ENCODE measurements at regions not wholly inside any gene's neighbourhood (a gene's known extent, or its start where the extent isn't known, plus 50 kb on each side); places are given as distances from the start of the nearest gene placed in this dataset.
"Not testable (repeated sequence)": the region's sequence is repeated elsewhere in the genome, so short reads cannot be mapped to it uniquely, and the experiment has no call there.

DNA sequence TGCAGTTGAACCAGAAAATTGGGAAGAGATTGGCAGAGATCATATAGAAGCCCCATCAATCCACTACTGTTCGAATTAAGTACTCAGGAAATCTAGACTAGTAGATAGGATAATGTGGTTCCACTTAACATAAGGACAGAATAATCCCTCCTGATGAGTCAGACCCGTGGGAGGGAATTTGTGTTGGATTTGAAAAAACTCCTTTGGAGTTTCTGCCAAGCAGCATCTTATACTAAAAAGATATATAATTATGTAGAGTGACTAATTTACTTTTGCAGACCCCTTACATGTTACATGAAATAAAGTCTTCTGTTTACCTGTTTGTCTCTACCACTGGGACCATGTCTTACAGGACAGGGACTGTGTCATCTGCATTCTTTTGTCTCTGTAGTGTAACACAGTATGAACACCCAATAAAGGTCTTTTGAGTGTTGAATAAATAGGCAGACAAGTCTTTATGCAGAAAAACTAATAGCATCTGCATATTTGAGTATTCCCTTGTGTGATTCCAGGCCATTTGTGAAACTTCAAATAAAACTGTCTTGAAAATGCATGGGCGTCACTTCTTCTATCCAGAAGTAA, 122.6 kb upstream of the DNAJC10 start:
- ChIA-PET POLR2A (no interaction called here), CTCF (no interaction called here)

DNA sequence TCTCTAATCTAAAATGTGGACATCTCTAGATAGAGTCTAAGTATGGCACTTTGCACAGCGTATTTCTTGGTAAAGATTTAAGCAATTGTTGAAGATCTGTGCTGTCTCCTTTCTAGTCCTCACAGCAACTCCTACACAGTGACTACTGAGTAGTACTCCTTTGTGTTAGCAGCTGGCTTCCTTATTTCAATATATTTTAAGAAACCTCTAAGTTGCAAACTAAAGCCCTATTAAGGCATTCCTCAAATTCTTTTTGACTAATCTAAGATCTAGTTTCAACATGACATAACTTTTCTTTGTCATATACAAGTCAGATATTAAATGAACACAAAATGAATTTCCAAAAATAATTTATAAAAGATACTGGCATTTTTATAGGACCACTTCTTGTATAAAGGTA, 121.8 kb upstream of the DNAJC10 start:
- POLR2A ChIA-PET, result no interaction called here
- CTCF ChIA-PET, result no interaction called here

DNA sequence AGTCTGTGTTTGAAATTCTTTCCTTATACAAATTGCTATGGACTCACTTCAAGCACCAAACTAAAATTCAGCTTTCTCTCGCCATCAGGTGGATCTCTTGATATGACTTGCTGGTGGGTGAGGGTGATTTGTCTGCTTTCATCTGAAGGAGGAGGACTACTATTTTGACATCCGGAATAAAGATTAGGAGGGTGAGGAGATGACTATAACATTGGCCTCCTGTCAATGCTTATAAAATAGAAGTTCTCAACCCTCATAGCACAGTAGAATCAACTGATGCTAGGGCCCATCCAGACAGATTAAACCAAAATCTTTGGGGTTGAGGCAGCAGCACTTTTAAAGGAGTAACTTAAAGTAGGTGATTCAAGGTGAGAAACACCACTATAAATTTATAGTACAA, 120.4 kb upstream of the DNAJC10 start:
- ChIA-PET POLR2A (no interaction called here), CTCF (no interaction called here)

DNA sequence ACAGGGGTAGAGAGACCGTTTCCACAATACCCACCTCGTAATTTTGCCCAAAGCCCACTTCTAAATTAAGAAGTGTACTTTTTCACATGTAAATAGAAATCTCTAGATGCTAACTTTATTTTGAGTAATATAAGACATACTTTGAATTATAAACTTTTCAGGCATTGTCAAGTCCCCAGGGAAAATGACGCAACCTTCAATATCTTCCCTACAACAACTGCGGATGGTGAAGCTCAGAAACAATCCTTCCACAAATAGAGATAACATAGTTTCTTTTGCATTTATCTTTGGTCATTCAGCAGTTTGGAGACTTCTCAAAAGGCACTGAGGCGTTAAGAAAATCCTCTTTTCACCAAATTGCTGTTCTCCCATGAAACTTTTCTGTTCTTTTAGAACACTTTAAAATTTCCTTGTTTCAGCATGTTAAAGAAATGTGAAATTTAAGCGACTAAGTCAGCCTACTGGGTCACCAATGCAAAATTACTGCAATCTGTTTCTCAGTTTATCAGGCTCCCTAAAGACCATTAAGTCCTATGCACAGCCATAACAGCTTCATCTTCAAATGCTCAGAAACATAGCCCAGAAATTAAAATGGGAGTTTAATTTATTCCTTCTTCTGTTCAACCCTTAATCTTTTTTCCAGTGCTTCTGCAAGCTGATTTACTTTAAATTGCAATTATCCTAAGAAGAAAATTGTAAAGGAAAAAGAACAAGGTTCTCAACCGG, 118.3 kb upstream of the DNAJC10 start:
- POLR2A ChIA-PET, result no interaction called here
- CTCF ChIA-PET, result no interaction called here

DNA sequence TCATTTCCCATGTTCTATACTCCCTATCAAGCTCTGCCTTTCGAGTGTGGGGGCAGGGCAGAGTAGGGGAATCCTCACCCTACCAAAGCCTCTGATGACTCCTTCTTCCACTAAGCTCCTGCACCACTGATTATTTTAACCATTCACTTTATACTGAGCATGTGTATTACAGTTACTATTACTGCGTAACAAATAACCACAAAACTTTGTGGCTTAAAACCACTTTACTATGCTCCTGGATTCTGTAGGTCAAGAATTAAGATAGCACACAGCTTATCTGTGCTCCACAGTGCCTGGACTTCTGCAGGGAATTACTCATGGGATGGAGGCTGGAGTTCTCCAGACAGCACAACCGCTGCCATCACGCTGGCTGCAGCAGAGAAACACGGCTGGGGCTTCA, 117.4 kb upstream of the DNAJC10 start:
- ChIA-PET CTCF (no interaction called here), POLR2A (no interaction called here)

DNA sequence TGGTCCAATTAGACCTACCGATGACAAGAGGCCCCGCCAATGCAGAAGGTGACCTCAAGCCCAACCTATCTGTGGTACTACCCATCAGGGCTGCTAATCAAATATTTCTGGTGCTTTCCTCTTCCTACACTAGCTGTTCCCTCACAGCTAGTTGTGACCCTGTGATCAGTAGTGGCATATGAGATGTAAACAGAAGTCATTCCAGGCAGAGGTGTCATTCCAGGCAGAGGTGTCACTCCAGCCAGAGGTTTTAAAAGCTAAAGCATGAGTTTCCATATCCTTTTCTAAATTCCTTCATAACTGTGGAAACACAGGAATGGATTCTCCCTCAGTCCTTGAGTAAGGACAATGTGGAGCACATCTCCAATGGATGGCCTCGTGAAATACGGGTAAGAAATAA, 110.9 kb upstream of the DNAJC10 start:
- ChIA-PET CTCF (no interaction called here), POLR2A (no interaction called here)

DNA sequence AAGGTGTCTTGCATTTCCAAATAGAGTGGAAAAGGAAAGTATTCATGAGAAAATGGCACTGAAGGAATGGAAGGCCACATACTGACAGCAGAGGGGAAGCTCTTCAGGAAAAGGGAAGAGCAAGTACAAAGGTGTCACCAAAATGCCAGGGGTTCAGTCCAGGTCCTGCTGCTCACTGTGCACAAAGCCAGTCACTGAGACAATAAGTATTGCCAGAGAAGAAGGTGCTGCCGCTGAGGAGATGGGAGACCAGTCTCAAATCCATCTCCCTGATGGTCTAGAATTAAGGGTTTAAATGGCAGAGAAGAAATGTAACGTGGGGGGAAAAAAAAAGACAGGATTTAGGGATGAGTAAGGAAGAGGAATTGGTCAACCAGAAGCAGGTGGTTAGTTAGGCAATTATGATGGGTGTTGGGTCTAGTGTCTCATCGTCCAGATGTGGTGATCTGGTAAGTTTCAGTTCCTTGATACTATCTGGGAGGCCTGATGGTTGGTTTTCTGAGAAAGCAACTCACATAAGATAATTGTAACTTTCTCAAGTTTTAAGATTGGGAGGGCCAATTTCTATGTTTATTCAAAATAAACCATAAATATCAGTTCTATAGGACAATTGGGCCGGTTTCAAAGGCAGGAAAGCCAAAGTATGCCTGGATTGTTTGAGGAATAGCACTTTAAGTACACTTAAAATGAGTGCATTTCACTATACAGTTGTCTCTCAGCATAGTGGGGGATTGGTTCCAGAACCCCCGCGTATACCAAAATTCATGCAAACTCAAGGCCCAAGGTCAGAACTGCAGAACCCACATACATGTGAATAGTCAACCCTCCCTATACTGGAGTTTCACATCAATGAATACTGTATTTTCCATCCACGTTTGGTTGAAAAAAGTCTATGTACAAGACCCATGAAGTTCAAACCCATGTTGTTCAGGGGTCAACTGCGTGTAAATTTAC, 109.1 kb upstream of the DNAJC10 start:
- POLR2A ChIA-PET, result no interaction called here

DNA sequence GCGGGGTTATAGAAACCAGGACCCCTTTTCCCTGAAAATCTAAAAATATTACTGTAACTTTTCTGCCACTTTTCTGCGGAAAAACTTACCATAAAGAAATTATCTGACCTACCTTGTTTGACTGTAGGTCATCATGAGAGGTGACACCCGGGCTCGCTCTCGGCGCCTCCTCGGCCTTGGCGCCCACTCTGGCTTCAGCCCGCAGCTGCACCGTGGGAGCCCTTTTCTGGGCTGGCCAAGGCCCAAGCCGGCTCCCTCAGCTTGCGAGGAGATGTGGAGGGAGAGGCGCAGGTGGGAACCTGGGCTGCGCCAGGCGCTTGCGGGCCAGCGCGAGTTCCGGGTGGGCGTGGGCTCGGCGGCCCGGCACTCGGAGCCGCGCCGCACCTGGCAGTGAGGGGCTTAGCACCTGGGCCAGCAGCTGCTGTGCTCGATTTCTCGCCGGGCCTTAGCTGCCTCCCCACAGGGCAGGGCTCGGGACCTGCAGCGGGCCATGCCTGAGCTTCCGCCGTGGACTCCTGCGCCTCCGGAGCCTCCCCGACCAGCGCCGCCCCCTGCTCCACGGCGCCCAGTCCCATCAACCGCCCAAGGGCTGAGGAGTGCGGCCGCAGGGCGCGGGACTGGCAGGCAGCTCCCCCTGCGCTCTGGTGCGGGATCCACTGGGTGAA, 107.7 kb upstream of the DNAJC10 start:
- CTCF ChIA-PET, result no interaction called here
- POLR2A ChIA-PET, result no interaction called here

More for the DNA sequence above, 109.1 kb upstream of the DNAJC10 start:
- CTCF ChIA-PET, result no interaction called here

DNA sequence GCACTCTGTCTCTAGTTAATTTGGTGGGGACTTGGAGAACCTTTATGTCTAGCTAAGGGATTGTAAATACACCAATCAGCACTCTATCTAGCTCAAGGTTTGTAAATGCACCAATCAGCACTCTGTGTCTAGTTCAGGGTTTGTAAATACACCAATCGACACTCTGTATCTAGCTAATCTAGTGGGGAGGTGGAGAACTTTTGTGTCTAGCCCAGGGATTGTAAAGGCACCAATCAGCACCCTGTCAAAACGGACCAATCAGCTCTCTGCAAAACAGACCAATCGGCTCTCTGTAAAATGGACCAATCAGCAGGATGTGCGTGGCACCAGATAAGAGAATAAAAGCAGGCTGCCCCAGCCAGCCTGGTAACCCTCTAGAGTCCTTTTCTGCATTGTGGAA, 107.1 kb upstream of the DNAJC10 start:
- CTCF ChIA-PET, POLR2A ChIA-PET: not testable (repeated sequence)

DNA sequence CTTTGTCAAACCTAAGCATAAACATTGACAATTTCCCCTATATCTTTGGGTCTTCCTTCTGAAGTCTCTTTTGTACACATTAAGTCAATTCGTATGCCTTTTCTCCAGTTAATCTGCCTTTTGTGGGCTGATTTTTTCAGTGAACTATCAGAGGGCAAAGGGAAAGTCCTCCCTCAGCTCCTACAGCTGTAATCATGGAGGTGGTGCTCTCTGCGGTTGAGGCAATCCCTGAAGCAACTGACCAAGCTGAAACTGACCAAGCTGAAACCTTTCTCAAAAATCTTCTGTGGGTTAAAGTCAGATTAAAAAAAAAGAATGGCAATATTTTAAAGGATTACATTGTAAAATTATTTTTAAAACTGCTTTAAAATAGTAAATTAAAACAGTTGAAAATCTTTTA, 105.8 kb upstream of the DNAJC10 start:
- ChIA-PET POLR2A (no interaction called here), CTCF (interaction anchor here (1.0 kb wide), 1 partner anchor 66 kb away, joined by 3 read pairs; no protein-coding TSS in a partner anchor)

DNA sequence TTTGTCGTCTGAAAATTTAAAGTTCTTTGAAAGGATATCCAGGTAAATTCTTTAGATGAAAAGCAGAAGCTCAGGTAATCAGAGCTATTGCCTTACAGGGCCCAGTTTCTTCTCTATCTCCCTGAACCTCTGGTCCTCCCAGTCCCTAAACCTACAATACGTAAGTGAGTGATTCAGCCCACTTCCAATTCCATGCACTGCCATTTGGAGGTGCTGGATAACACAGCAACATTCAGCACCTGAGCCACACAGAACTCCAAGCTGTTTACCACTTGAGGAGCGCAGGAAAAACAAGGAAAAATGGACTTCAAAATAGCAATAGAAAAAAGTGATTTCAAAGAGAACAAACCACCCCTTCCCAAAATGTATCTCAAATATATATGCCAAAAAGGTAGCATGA, 105.0 kb upstream of the DNAJC10 start:
- POLR2A ChIA-PET, result no interaction called here
- CTCF ChIA-PET, result no interaction called here

DNA sequence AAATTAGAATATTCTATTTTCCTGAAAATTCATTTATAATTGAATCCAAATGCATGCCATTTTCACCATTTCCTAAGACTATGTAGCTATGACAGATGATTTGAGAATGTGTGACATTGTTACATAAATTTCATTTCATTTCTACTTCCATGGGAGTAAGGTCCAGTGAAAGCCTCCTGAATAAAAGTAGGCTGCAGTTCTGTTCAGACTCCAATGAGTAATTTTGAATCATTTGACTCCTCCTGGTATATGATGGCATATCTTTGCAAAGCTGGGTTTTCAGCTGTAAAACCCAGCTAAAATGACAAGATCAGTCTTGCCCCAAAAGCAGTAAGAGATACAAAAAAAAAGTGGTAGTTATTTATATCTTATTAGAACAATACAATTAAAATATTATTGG, 101.0 kb upstream of the DNAJC10 start:
- ChIA-PET POLR2A (interaction anchor here (0.7 kb wide), 1 partner anchor 315 kb away, joined by 3 read pairs; no protein-coding TSS in a partner anchor), CTCF (no interaction called here)

DNA sequence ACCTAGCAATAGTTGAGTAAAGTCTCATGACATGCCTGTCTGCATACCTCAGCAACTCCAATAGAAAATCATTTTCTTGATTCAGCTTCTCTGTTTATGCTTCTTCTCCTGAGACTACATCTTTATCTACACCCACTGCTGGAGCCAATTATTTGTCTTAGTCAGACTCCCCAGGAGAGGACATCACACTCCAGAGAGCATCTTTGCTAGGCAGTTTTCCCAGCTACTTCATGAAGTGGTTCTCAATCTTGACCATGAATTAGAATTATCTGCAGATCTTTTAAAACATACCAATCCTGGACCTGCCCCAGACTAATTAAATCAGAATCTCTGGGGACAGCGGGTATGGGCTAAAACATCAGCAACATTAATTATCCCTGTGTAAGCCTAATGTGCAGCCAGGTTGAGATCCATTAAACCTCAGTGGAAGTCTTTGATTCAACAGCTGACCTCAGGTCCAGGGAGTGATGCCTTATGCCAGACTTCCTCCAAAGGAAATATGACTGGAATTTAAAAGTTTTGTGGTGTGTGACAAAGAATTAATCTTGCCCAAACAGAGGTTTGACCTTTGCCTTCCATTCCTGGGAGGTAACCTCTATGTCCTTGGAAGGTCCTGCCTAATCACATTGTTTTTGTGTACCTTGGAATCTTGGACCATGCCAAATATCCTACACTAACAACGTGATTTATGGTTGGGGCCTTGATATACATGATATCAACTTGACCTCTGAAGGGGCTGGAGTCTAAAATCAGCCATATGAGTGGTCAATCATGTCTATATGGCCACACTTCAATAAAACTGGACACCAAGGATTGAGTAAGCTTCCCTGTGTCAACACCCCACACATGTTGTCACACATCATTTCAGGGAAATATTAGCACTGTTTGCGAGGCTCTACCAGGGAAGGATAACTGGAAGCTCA, 99.3 kb upstream of the DNAJC10 start:
- ChIA-PET CTCF (no interaction called here), POLR2A (no interaction called here)

DNA sequence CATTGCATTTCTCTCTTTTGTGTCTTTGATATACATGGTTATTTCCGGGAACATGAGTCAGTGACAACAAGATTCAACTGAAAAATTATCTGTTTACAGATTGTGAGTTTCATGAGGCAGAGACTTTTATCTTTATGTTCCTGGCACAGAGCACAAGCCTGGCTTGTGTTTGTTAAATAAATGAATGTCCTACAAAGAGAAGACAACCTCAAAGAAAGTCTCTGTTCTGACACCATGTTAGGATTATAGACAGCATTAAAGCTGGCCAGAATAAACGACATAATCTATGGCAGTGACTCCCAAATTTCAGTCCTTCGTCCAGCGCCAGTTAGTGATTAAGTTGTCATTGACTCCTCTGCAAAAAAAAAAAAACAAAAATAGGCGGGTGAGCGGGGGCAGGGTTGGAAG, 97.4 kb upstream of the DNAJC10 start:
- POLR2A ChIA-PET, result no interaction called here
- CTCF ChIA-PET, result no interaction called here

DNA sequence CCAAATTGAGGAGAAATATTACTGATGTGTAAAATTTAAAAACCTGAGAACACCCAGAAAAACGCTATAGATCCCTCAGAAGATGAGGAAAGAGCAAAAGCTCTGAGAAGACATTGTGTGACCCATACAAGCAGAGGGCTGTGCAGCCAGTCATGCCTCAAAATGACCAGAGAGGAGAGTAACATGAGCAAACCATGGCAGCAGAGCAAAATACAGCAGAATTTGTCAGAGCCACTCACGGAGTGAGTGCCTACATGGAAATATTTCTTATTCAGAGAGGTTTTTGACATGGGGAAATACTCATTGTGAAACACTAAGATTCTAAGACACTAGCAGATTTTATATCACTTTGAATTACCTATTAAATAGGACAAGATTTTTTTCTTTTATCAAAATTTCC, 96.8 kb upstream of the DNAJC10 start:
- ChIA-PET POLR2A (no interaction called here), CTCF (no interaction called here)

DNA sequence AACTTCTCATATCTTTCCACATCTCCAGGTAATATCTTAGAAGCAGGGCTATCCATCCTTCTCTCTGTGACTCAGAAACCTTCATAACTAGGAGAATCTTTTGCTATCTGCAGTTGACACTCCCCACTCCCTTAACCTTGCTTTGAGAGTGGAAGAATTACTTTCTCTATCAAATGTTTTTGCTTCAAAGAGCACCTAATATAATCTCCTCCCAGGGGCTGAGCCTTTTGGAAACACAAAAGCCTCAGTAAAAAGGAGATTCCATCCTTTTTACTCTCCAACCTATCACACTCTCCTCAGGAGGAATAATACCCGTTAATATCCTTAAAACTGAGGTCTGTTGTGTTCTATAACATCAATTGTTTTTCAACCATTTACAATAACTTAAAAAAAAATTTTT, 94.9 kb upstream of the DNAJC10 start:
- CTCF ChIA-PET, result no interaction called here
- POLR2A ChIA-PET, result no interaction called here

DNA sequence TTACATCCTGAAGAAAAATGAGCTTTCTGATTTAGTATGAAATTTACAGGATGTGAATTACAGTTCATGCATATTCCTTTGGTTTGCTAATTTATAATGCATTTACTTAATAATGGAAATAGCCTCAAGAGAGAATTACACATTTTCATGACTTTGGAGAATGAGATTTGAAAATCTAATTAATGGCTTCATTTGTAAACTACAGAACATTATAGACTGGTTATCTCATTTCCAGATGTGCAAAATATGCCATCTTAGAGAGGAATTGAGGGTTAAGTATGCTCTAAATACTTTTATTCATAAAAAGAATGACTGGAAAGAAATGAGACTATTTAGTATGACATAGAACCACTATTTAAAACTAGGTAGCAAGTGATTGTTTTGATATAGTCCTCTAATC, 94.2 kb upstream of the DNAJC10 start:
- ChIA-PET POLR2A (no interaction called here), CTCF (no interaction called here)

DNA sequence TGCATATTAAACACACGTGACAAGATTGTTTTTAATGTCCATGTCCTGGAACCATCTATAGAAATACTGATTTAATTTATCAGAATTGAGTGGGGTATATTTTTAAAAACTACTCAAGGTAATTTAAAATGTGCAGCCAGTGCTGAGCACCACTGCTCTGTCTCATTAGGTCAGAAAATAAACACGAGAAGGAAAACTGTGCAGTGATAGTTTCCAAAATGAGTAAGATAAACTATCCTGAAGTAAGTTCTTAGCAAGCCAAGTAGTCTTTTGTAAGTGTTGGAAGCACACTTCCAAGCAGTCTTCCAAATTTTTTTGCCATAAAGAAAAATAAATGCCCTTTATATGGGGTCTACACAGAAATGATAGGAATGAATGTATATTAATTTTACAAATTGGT, 93.8 kb upstream of the DNAJC10 start:
- ChIA-PET POLR2A (no interaction called here), CTCF (no interaction called here)

DNA sequence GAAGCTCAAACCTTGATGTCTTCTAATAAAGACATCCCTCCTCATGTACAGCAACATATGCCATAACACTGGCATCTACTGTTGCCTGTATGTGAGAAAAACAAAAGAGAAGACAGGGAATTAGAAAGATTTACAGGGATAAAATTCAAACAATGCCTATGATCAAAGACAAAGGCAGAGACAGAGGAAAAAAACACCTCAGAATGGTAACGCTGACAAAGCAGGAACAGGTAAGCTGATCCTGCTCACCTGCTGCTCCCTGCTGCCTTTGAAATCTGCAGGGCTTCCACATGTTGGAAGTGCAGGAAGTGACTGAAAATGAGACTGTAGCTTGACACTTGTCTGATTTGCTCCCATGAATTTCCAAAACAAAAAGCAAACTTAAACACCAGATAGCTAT, 90.2 kb upstream of the DNAJC10 start:
- ChIA-PET POLR2A (no interaction called here), CTCF (no interaction called here)

DNA sequence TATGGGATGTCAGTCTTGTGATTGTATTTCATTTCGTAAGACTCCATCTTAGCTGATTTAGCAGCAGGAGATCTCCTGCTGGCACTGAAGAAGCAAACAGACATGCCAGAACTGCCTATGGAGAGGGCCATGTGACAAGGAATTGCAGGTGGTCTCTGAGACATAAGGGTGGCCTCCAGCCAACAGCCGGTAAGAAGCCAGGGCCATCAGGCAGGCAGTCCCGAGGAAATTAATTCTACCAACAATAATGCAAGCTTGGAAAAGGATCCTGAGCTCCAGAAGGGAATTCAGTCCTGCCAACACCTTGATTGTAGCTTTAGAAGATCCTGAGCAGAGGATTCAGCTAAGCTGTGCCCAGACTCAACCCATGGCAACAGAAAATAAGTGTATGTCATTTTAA, 87.1 kb upstream of the DNAJC10 start:
- ChIA-PET CTCF (no interaction called here), POLR2A (no interaction called here)
